ENCODE measurements at regions not wholly inside any gene's neighbourhood (a gene's known extent, or its start where the extent isn't known, plus 50 kb on each side); places are given as distances from the start of the nearest gene placed in this dataset.

DNA sequence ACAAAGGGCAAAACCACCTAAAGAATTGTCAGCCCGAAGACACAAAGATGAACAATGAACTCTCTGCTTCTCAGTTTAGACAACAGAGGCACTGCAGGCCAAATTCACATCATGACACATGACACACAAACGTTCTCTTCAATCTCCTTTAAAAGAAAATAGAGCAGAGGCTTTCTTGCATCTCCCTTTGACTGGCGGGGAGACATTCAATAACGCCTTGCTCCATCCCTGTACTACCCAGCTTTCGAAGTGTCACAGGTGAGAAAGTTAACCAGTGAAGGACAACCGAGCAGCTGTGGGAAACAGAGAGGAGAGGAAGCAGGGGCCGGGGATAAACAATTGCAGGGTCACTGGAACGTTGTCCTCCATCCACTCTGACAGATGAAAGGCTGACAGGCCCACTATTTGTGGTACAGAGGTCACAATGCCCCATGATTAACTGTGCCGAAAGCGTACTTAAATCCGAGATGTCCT lies 130.8 kb downstream of the PHLDA1 start (continued):
- TF ChIP-seq, protein P1, sequence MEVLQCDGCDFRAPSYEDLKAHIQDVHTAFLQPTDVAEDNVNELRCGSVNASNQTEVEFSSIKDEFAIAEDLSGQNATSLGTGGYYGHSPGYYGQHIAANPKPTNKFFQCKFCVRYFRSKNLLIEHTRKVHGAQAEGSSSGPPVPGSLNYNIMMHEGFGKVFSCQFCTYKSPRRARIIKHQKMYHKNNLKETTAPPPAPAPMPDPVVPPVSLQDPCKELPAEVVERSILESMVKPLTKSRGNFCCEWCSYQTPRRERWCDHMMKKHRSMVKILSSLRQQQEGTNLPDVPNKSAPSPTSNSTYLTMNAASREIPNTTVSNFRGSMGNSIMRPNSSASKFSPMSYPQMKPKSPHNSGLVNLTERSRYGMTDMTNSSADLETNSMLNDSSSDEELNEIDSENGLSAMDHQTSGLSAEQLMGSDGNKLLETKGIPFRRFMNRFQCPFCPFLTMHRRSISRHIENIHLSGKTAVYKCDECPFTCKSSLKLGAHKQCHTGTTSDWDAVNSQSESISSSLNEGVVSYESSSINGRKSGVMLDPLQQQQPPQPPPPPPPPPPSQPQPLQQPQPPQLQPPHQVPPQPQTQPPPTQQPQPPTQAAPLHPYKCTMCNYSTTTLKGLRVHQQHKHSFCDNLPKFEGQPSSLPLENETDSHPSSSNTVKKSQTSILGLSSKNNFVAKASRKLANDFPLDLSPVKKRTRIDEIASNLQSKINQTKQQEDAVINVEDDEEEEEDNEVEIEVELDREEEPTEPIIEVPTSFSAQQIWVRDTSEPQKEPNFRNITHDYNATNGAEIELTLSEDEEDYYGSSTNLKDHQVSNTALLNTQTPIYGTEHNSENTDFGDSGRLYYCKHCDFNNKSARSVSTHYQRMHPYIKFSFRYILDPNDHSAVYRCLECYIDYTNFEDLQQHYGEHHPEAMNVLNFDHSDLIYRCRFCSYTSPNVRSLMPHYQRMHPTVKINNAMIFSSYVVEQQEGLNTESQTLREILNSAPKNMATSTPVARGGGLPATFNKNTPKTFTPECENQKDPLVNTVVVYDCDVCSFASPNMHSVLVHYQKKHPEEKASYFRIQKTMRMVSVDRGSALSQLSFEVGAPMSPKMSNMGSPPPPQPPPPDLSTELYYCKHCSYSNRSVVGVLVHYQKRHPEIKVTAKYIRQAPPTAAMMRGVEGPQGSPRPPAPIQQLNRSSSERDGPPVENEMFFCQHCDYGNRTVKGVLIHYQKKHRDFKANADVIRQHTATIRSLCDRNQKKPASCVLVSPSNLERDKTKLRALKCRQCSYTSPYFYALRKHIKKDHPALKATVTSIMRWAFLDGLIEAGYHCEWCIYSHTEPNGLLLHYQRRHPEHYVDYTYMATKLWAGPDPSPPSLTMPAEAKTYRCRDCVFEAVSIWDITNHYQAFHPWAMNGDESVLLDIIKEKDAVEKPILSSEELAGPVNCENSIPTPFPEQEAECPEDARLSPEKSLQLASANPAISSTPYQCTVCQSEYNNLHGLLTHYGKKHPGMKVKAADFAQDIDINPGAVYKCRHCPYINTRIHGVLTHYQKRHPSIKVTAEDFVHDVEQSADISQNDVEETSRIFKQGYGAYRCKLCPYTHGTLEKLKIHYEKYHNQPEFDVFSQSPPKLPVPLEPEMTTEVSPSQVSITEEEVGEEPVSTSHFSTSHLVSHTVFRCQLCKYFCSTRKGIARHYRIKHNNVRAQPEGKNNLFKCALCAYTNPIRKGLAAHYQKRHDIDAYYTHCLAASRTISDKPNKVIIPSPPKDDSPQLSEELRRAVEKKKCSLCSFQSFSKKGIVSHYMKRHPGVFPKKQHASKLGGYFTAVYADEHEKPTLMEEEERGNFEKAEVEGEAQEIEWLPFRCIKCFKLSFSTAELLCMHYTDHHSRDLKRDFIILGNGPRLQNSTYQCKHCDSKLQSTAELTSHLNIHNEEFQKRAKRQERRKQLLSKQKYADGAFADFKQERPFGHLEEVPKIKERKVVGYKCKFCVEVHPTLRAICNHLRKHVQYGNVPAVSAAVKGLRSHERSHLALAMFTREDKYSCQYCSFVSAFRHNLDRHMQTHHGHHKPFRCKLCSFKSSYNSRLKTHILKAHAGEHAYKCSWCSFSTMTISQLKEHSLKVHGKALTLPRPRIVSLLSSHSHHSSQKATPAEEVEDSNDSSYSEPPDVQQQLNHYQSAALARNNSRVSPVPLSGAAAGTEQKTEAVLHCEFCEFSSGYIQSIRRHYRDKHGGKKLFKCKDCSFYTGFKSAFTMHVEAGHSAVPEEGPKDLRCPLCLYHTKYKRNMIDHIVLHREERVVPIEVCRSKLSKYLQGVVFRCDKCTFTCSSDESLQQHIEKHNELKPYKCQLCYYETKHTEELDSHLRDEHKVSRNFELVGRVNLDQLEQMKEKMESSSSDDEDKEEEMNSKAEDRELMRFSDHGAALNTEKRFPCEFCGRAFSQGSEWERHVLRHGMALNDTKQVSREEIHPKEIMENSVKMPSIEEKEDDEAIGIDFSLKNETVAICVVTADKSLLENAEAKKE (CRISPR knock-in tag; IDR thresholded peaks at IDR 0.05), result no peak
- TF ChIP-seq CREB1 (CRISPR knock-in tag; IDR thresholded peaks at IDR 0.05; ENCODE audit: low read depth), result no peak
- no peak for TF ChIP-seq ZNF114 (CRISPR knock-in tag; IDR thresholded peaks at IDR 0.05)
- TF ChIP-seq, protein P2, sequence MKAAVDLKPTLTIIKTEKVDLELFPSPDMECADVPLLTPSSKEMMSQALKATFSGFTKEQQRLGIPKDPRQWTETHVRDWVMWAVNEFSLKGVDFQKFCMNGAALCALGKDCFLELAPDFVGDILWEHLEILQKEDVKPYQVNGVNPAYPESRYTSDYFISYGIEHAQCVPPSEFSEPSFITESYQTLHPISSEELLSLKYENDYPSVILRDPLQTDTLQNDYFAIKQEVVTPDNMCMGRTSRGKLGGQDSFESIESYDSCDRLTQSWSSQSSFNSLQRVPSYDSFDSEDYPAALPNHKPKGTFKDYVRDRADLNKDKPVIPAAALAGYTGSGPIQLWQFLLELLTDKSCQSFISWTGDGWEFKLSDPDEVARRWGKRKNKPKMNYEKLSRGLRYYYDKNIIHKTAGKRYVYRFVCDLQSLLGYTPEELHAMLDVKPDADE (IDR thresholded peaks at IDR 0.05), result no peak
- TF ChIP-seq EZH2 (IDR thresholded peaks at IDR 0.05; ENCODE audit: low read depth, unreplicated experiment), result no peak

DNA sequence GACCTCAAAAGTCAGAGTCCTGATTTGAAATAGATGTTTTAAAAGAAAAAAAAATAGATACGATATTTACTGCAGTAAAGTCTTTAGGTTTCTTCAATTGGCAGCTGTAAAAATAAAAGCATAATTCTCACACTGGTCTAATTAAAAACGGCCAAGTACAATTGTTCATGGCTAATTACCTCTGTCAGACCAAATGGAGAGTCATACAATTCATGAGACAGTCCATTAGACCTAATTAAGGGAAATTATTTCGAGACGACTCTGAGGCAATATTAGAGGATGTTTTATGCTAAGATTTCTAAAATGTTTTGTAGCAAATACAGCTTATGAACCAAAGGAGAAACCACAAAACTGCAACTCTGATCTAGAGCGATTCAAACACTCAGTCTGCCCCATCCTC lies 131.3 kb downstream of the PHLDA1 start:
- ATAC-seq, result no peak
- no peaks in the 10 kb centered on the region for H3F3A ChIP-seq (replicated peaks; ENCODE audit: low read depth)

More for the DNA sequence above, 131.3 kb downstream of the PHLDA1 start:
- Mint-ChIP-seq H3K4me3 (no peak overlapping the region), H3K27me3 (ENCODE audit: insufficient read depth, low read depth, poor library complexity) (peaks cover 6% of the 10 kb centered on the region), H3K36me3 (ENCODE audit: low read depth) (no peaks in the 10 kb centered on the region), H3K4me1 (peaks cover 4% of the 10 kb centered on the region), H3K9me3 (no peaks in the 10 kb centered on the region), H3K27ac (no peak overlapping the region)
- Histone ChIP-seq H4K20me1 (replicated peaks; ENCODE audit: insufficient read depth) (no peaks in the 10 kb centered on the region), H3K4me2 (no peak overlapping the region), H3K4me1 (ENCODE audit: insufficient read depth) (no peaks in the 10 kb centered on the region; the same call in 1 of the 2 replicates), H3K27me3 (ENCODE audit: insufficient read depth) (no peaks in the 10 kb centered on the region), H3K9me2 (ENCODE audit: insufficient read depth) (0 out of 2 replicates have a peak, but pooled peaks cover 5% of the 10 kb centered on the region), H3K4me3 (no peak overlapping the region), H3K36me3 (ENCODE audit: insufficient read depth) (no peaks in the 10 kb centered on the region), H3K27ac (ENCODE audit: low read depth) (no peak overlapping the region), H2AFZ (peak overlapping the region; percentile 80; the same call in 1 of the 2 replicates), H3K79me2 (replicated peaks; ENCODE audit: insufficient read depth) (no peaks in the 10 kb centered on the region)
- TF ChIP-seq EZH2phosphoT487 (IDR thresholded peaks at IDR 0.05; ENCODE audit: unreplicated experiment) (no peak), NANOG (IDR thresholded peaks at IDR 0.05; ENCODE audit: borderline replicate concordance) (no peak), POLR2AphosphoS5 (IDR thresholded peaks at IDR 0.05; ENCODE audit: low read depth) (no peak)
- TF ChIP-seq, protein P2 (IDR thresholded peaks at IDR 0.05), result no peak
- no peak for DNase-seq (ENCODE audit: low spot score)

Data from GM23338 (cell line).